Duodenal mucosa (tissue), 2 donors: ENCODE measurements at regions not wholly inside any gene's neighbourhood (a gene's known extent, or its start where the extent isn't known, plus 50 kb on each side); places are given as distances from the start of the nearest gene placed in this dataset.

Experiments used
- H3K27ac ChIP-seq: one replicate; pipeline ENCODE4 v1.7.0; 2013; ENCODE audit warnings: low read depth, low read length
- H3K27me3 ChIP-seq, 2 donors: one replicate each; pipeline ENCODE4 v1.7.0; 2013; ENCODE audit warnings: low read length in 2 of 2, control low read depth in 1 of 2; ENCODE audit not compliant: insufficient read depth in 2 of 2, control insufficient read depth in 1 of 2
- H3K36me3 ChIP-seq, 2 donors: one replicate each; pipeline ENCODE4 v1.7.0; 2013; ENCODE audit warnings: low read length in 2 of 2, control low read depth in 1 of 2; ENCODE audit not compliant: insufficient read depth in 2 of 2, control insufficient read depth in 1 of 2
- H3K4me1 ChIP-seq, 2 donors: one replicate each; pipeline ENCODE4 v1.7.0; 2013; ENCODE audit warnings: low read length in 2 of 2, control low read depth in 1 of 2; ENCODE audit not compliant: insufficient read depth in 2 of 2, control insufficient read depth in 1 of 2
- H3K4me3 ChIP-seq, 2 donors: one replicate each; pipeline ENCODE4 v1.7.0; 2013; ENCODE audit warnings: low read length in 2 of 2, low read depth in 1 of 2
- H3K9ac ChIP-seq, 2 donors: one replicate each; pipeline ENCODE4 v1.7.0; 2013; ENCODE audit warnings: low read length in 2 of 2, low read depth in 1 of 2
- H3K9me3 ChIP-seq, 2 donors: one replicate each; pipeline ENCODE4 v1.7.0; 2013; ENCODE audit warnings: low read length in 2 of 2, control low read depth in 1 of 2; ENCODE audit not compliant: control insufficient read depth in 1 of 2

DNA sequence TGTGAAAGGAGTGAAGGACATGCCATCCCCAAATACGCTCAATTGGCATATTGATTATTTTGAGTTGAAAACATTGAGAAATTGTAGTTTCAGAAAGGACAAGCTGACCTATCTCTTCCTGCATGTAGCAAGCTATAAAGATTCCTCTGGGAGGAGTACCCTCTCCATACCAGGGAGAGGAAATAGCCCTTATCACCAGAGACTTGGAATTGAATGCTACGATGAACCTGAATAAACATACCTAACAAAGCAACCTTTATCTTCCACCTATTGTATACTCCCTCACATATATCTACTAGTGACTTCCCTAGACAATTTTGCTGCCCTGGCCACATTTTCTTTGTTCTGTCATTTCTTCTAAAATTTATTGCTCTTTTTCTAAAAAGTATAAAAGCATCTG is 150.2 kb upstream of the EEPD1 start:
- Histone ChIP-seq H3K27ac (no peak overlapping the region), H3K9me3 (peaks cover 0 to 2% of the 10 kb centered on the region in 2 donors), H3K27me3 (no peaks in the 10 kb centered on the region), H3K36me3 (no peaks in the 10 kb centered on the region), H3K4me1 (no peaks in the 10 kb centered on the region), H3K9ac (no peak overlapping the region), H3K4me3 (no peak overlapping the region)

DNA sequence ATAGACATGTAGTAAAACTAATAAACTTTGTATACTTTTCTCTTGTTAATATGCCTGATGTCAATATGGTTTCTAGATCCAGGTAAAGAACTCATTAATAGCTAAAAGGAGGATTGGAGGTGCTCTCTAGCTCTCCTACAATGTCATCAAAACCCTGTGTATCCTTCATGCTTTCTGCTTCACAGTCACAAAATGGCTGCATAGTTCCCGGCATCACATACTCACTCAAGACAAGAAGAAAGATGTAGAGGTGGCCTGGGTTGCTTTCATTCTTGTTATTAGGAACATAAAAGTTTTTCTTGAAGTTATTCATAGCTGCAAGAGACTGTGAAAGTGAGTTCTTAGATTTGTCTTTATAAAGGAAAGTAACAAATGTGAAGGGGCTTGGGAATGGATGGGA is 149.7 kb upstream of the EEPD1 start:
- no peaks in the 10 kb centered on the region for H3K36me3 ChIP-seq
- no peak overlapping the region for H3K9ac ChIP-seq
- peaks cover 0 to 2% of the 10 kb centered on the region in 2 donors for H3K9me3 ChIP-seq
- no peak overlapping the region for H3K4me3 ChIP-seq
- no peaks in the 10 kb centered on the region for H3K27me3 ChIP-seq
- no peak overlapping the region for H3K27ac ChIP-seq
- H3K4me1 ChIP-seq: no peaks in the 10 kb centered on the region

DNA sequence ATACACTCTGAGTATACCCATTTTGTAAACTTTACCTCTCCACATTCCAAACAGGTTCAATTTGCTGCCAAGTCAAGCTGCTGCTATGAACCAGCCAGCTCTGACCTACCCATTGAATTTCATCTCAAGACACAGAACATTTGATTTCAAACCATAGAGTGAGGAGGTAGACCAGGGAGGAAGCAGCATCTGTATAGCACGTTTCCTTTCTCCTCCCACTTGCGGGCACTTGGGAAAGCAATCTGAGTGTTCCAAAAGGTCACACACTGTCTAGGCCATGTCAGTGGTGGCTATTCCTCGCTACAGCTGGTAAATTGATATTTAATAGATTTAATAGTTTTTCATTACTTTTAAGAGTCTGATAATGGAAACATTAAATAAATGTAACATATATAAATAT is 147.8 kb upstream of the EEPD1 start:
- H3K27me3 ChIP-seq: no peaks in the 10 kb centered on the region
- no peak overlapping the region for H3K4me3 ChIP-seq
- H3K4me1 ChIP-seq: no peaks in the 10 kb centered on the region
- H3K9ac ChIP-seq: no peak overlapping the region
- no peak overlapping the region for H3K27ac ChIP-seq
- H3K9me3 ChIP-seq: peaks cover 0 to 2% of the 10 kb centered on the region in 2 donors
- H3K36me3 ChIP-seq: no peaks in the 10 kb centered on the region

DNA sequence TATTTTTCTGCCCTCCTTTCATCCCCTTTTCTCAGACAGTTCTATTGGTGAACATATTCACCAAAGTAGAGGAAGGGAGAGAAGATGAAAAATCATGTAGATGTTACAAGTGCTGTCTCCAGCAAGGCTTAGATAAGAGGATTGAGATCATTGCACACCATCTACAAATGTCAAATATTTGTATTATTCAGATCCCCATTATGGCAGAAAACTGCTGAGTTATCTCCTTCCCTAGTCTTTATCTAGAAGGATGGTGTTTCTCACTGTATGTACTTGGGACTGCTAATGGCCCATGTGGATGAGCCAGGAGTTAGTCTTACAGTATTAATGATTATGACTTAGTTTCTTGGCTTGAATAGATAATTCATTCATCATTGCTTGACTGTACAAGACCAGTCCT is 147.2 kb upstream of the EEPD1 start:
- Histone ChIP-seq H3K36me3 (no peaks in the 10 kb centered on the region), H3K9me3 (peaks cover 0 to 2% of the 10 kb centered on the region in 2 donors), H3K4me1 (no peaks in the 10 kb centered on the region), H3K4me3 (no peak overlapping the region), H3K9ac (no peak overlapping the region), H3K27me3 (no peaks in the 10 kb centered on the region), H3K27ac (no peak overlapping the region)

DNA sequence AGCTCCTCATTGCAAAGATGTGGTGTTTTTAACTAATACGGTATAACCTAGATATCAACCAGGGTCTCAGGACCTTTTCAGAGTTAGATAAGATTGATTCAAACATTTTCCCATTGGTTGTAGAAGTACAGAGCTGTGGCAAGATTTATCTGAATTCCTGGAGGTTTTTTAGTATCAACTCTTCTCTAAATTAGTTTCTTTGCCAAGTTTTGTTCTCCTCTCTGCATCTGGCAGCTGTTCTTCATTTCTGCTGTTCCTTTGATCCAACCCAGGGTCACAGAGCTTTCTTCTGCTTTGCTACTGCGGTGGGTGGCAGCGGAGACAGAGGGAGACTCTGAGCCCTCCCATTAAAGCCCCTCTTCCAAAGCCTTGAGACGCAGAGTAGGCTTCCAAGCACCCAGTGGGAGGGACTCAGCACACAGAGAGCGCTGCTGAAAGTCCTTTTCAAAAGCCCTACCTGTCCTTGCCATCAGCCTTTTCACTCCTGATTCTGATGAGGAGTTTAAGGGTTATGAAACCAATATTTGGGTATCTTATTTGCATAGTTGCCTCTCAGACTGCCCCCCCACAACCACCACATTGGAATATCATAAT is 146.3 kb upstream of the EEPD1 start:
- Histone ChIP-seq H3K9ac (no peak overlapping the region), H3K4me1 (no peaks in the 10 kb centered on the region), H3K4me3 (no peak overlapping the region), H3K9me3 (peaks cover 0 to 2% of the 10 kb centered on the region in 2 donors), H3K27ac (no peak overlapping the region), H3K27me3 (no peaks in the 10 kb centered on the region), H3K36me3 (no peaks in the 10 kb centered on the region)

DNA sequence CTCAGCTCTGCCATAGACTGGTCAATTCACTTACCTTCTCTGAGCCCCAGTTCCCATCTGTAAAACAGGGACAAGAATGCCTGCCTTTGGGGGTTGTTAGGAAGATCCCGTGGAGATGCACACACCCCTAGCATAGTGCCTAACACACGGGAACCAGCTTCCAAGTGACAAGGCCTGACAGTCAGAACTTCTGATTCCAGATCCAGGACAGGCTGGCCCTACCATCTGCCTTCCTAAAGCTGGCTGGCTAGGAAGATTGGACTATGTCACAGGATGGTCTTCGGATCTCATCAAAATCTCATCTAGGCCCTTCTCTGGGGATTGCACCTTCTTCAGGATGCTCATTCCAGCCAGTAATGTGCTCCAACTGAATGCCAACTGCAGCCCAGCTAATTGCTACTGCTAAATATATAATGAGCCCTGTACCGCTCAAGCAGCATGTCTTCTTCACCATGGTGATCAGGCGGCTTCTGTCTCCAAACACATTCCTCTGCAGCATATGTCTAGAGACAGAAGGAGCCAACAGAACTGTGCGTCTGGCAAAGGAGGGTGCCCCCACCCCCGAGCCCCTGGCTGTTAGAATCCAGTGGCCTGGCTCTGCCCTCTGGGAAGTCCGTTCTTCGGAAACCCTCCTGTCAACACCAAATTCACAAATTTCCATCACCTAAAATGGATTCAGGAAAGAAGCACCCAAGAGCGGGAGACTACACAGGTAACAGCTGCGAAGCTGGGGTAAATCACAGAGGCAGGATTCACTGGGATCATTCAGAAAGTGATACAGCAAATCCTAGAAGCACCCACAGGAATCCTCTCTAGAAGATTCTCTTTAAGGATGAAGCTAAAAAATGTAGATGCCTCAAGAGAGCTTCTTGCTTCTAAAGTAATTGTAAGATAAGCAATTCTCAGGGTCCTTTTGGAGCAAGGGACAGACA is 142.1 kb upstream of the EEPD1 start:
- no peak overlapping the region for H3K9ac ChIP-seq
- no peaks in the 10 kb centered on the region for H3K36me3 ChIP-seq
- no peaks in the 10 kb centered on the region for H3K4me1 ChIP-seq
- H3K27ac ChIP-seq: no peak overlapping the region
- H3K9me3 ChIP-seq: no peaks in the 10 kb centered on the region
- no peaks in the 10 kb centered on the region for H3K27me3 ChIP-seq
- no peak overlapping the region for H3K4me3 ChIP-seq

- no peaks in the 10 kb centered on the region for H3K27me3 ChIP-seq
- H3K9ac ChIP-seq: no peak overlapping the region
- H3K9me3 ChIP-seq: no peaks in the 10 kb centered on the region
- no peak overlapping the region for H3K27ac ChIP-seq
- H3K4me3 ChIP-seq: no peak overlapping the region
- no peaks in the 10 kb centered on the region for H3K4me1 ChIP-seq
- no peaks in the 10 kb centered on the region for H3K36me3 ChIP-seq
Observed at GRCh38 chr7:36011588-36011965, 141.5 kb upstream of the EEPD1 start.

DNA sequence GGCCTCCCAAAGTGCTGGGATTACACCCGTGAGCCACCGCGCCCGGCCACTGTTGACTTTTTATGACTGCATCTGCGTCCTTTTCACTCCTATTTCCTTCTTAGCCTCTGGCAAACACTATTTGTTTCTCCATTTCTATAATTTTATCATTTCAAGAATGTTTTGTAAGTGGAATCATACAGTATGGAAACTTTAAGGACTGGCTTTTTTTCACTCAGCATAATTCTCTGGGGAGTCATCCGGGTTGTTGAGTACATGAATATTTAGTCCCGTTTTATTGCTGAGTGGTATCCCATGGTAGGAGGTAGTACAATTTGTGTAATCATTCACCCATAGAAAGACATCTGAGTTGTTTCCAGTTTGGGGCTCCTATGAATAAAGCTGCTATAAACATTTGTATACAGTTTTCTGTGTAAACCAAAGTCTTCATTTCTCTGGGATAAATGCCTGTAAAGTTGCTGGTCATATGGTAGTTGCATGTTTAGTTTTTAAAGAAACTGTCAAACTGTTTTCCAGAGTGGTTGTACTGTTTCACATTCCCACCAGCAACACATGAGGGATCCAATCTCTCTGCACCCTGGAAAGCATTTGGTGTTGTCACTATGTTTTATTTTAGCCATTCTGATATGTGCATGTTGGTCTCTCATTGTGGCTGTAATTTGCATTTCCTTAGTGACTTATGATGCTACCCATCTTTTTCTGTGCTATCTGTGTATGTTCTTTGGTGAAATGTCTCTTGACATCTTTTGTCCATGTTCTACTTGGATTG is 139.6 kb upstream of the EEPD1 start:
- no peaks in the 10 kb centered on the region for H3K36me3 ChIP-seq
- H3K9ac ChIP-seq: no peak overlapping the region
- no peaks in the 10 kb centered on the region for H3K27me3 ChIP-seq
- H3K4me3 ChIP-seq: no peak overlapping the region
- H3K9me3 ChIP-seq: no peaks in the 10 kb centered on the region
- H3K4me1 ChIP-seq: no peaks in the 10 kb centered on the region
- no peak overlapping the region for H3K27ac ChIP-seq

DNA sequence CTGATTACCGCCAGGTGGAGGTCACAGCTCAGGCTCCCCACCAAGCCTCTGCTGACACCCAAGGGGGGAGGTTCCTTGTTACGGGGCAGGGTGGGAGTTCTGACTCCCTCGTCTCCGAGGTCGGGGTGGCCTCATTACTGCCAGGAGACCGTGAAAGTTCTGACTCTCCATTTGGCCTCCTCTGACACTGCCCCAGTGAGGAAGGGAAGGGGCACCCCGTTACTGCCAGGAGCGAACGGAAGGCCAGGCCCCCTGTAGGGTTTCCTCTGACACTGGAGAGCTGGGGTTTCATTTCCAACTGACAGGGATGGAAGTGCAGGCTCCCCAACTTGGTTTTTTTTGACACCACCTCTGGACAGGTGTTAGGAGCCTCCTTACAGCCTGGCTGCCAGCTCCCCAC is 138.1 kb upstream of the EEPD1 start:
- Histone ChIP-seq H3K4me3 (no peak overlapping the region), H3K9me3 (no peaks in the 10 kb centered on the region), H3K36me3 (no peaks in the 10 kb centered on the region), H3K9ac (no peak overlapping the region), H3K27me3 (no peaks in the 10 kb centered on the region), H3K4me1 (no peaks in the 10 kb centered on the region), H3K27ac (no peak overlapping the region)

GRCh38 chr7:36015733-36016132 is 137.3 kb upstream of the EEPD1 start:
- H3K27me3 ChIP-seq: no peaks in the 10 kb centered on the region
- H3K9ac ChIP-seq: no peak overlapping the region
- no peak overlapping the region for H3K27ac ChIP-seq

More at GRCh38 chr7:36015733-36016132, 137.3 kb upstream of the EEPD1 start:
- Histone ChIP-seq H3K9me3 (no peaks in the 10 kb centered on the region), H3K36me3 (no peaks in the 10 kb centered on the region), H3K4me1 (no peaks in the 10 kb centered on the region), H3K4me3 (no peak overlapping the region)
